ENCODE measurements at regions not wholly inside any gene's neighbourhood (a gene's known extent, or its start where the extent isn't known, plus 50 kb on each side); places are given as distances from the start of the nearest gene placed in this dataset.

DNA sequence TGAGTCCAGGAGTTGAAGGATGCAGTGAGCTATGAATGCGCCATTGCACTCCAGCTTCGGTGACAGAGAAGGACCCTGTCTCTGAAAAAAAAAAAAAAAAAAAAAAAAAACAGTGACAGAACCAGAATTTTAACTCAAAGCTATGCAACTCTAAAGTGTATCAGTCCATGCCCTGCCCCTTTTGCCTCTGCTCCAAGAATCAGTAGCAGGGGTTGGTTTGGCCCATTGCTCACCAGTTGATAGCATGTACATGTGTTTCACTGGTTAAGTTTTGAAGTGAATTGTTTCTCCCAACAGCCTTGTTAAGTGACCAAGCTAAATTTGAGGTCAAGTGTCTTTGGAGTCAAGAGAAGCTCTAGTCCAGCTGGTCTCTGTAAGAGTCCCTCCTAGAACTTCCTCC lies 245.9 kb downstream of the PLPP3 start:
- Histone ChIP-seq H3K36me3 (ENCODE audit: control insufficient read depth in 1 of 2, insufficient read depth in 2 of 2, low read length in 2 of 2) (no peaks in the 10 kb centered on the region), H3K9me3 (ENCODE audit: control insufficient read depth in 1 of 2, low read length in 2 of 2) (no peaks in the 10 kb centered on the region), H3K27ac (ENCODE audit: low read depth, low read length) (no peak overlapping the region), H3K4me3 (ENCODE audit: low read depth in 1 of 2, low read length in 2 of 2) (no peak overlapping the region), H3K4me1 (ENCODE audit: control insufficient read depth in 1 of 2, insufficient read depth in 2 of 2, low read length in 2 of 2) (no peaks in the 10 kb centered on the region), H3K27me3 (ENCODE audit: control insufficient read depth in 1 of 2, insufficient read depth in 2 of 2, low read length in 2 of 2) (no peaks in the 10 kb centered on the region), H3K9ac (ENCODE audit: low read depth in 1 of 2, low read length in 2 of 2) (no peak overlapping the region)

DNA sequence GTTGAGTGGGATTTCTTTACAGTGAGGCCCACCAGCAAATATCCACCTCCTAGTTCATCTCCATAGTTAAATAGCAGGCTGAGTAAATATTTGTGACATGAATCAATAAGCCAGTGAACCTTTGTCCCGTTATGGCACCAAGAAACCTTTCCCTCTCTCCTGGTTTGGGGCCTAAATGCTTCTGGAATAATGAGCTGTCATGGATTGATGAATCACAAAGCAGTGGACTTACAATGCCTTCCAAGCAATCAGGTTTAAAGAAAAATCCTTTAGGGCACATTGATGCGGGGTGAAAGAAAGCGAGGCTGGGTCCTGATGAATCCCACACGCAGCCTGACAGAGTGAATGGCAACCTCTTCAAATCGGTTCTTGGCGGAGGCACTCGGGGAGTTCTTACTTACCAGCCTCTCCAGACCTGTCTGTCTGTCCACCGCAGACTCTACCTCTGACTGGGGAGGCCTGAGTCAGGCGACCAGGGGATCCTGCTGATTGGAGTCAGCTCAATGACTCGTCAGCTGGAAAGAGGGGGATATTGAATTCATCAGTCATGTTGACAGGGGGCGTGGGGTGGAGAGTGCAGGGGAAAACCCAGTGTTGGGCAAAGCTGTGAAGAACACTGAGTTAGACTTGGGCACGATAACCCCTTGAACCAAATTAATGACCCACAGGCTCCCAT lies 247.3 kb downstream of the PLPP3 start:
- no peaks in the 10 kb centered on the region for H3K36me3 ChIP-seq (ENCODE audit: control insufficient read depth in 1 of 2, insufficient read depth in 2 of 2, low read length in 2 of 2)
- H3K9me3 ChIP-seq (ENCODE audit: control insufficient read depth in 1 of 2, low read length in 2 of 2), result no peaks in the 10 kb centered on the region
- no peaks in the 10 kb centered on the region for H3K27me3 ChIP-seq (ENCODE audit: control insufficient read depth in 1 of 2, insufficient read depth in 2 of 2, low read length in 2 of 2)
- no peaks in the 10 kb centered on the region for H3K4me1 ChIP-seq (ENCODE audit: control insufficient read depth in 1 of 2, insufficient read depth in 2 of 2, low read length in 2 of 2)
- H3K9ac ChIP-seq (ENCODE audit: low read depth in 1 of 2, low read length in 2 of 2), result no peak overlapping the region
- H3K4me3 ChIP-seq (ENCODE audit: low read depth in 1 of 2, low read length in 2 of 2), result no peak overlapping the region
- H3K27ac ChIP-seq (ENCODE audit: low read depth, low read length), result no peak overlapping the region

DNA sequence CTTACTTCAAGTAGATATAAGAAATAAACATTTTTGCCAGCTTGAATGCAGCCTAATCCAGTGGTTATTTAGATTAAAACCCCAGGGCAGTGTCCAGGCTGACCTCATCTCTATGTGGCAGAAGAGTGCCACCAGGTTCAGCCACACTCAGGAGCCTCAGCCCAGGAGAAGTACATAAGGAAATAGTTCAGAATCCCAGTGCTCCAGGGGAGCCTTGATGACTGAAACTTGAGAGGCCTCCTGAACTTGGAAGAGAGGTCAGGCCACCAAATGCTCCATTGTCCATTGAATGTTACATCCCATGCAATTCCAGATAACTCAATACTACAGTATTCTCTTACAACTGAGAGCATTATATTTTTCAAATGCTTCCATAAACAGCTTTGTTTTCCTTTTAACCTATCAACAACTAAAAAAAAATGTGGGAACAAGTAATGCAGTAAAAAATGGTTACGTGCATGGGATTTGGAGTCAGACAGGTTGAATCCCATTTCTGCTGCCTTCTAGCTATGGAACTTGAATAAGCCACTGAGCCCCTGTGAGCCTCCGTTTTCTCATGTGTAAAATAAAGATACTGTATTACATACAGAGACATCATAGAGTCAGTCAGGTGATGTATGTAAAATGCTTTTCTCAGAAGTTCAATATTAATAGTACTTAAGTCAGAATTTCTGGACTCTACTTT lies 248.0 kb downstream of the PLPP3 start:
- Histone ChIP-seq H3K27ac (ENCODE audit: low read depth, low read length) (no peak overlapping the region), H3K9me3 (ENCODE audit: control insufficient read depth in 1 of 2, low read length in 2 of 2) (no peaks in the 10 kb centered on the region), H3K9ac (ENCODE audit: low read depth in 1 of 2, low read length in 2 of 2) (no peak overlapping the region), H3K36me3 (ENCODE audit: control insufficient read depth in 1 of 2, insufficient read depth in 2 of 2, low read length in 2 of 2) (no peaks in the 10 kb centered on the region), H3K4me1 (ENCODE audit: control insufficient read depth in 1 of 2, insufficient read depth in 2 of 2, low read length in 2 of 2) (no peaks in the 10 kb centered on the region), H3K27me3 (ENCODE audit: control insufficient read depth in 1 of 2, insufficient read depth in 2 of 2, low read length in 2 of 2) (no peaks in the 10 kb centered on the region), H3K4me3 (ENCODE audit: low read depth in 1 of 2, low read length in 2 of 2) (no peak overlapping the region)

DNA sequence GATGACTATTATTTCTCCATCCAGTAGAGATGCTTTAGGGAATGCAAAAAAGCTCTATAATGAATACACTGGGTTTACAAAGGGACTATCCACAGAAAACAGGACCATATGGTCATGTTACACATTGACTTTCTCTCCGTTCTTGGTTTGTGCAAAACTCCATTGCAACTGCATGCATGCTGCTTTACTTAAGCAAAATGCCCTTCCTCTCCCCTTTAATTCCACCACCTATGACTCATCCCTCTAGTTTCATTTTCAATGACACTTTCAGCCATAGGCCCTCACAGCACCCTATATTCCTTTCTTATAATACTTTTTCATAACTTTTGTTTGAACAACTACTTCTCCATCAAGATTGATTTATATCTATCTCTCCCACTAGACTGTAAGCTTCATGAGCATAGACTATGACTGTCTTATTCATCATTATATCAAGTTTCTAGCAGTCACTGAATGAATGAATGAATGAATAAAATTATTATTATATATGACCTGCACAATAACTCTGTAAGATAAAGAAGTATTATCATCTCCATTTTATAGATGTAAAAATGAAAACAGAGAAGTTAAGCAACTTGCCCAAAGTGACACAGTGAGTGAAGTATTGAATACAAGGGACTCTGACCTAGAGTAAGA lies 248.9 kb downstream of the PLPP3 start:
- no peak overlapping the region for H3K9ac ChIP-seq (ENCODE audit: low read depth in 1 of 2, low read length in 2 of 2)
- H3K4me1 ChIP-seq (ENCODE audit: control insufficient read depth in 1 of 2, insufficient read depth in 2 of 2, low read length in 2 of 2), result no peaks in the 10 kb centered on the region
- no peaks in the 10 kb centered on the region for H3K9me3 ChIP-seq (ENCODE audit: control insufficient read depth in 1 of 2, low read length in 2 of 2)
- H3K36me3 ChIP-seq (ENCODE audit: control insufficient read depth in 1 of 2, insufficient read depth in 2 of 2, low read length in 2 of 2), result no peaks in the 10 kb centered on the region
- H3K27me3 ChIP-seq (ENCODE audit: control insufficient read depth in 1 of 2, insufficient read depth in 2 of 2, low read length in 2 of 2), result no peaks in the 10 kb centered on the region
- H3K4me3 ChIP-seq (ENCODE audit: low read depth in 1 of 2, low read length in 2 of 2), result no peak overlapping the region
- no peak overlapping the region for H3K27ac ChIP-seq (ENCODE audit: low read depth, low read length)

DNA sequence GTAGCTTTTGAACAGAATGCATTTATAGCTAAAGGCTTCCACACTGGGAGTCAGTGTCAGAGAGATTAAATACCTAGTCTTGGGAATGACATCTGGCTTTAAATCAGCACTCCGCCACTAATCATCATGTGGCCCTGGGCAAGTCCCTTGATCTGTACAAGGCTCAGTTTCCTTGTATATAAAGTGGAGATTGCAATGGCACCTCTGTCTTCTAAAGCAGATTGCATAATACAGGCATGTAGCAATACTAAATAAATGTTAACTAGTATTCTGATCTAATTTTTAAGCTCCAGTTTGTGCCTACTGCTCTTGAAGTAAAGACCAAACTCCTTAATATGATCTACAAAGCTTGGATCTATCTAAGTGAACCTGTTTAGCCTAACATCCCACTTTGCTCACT lies 249.4 kb downstream of the PLPP3 start:
- no peaks in the 10 kb centered on the region for H3K36me3 ChIP-seq (ENCODE audit: control insufficient read depth in 1 of 2, insufficient read depth in 2 of 2, low read length in 2 of 2)
- peaks cover 0 to 2% of the 10 kb centered on the region in 2 donors for H3K27me3 ChIP-seq (ENCODE audit: control insufficient read depth in 1 of 2, insufficient read depth in 2 of 2, low read length in 2 of 2)
- H3K9ac ChIP-seq (ENCODE audit: low read depth in 1 of 2, low read length in 2 of 2), result no peak overlapping the region
- H3K4me3 ChIP-seq (ENCODE audit: low read depth in 1 of 2, low read length in 2 of 2), result no peak overlapping the region
- no peaks in the 10 kb centered on the region for H3K9me3 ChIP-seq (ENCODE audit: control insufficient read depth in 1 of 2, low read length in 2 of 2)
- no peak overlapping the region for H3K27ac ChIP-seq (ENCODE audit: low read depth, low read length)
- H3K4me1 ChIP-seq (ENCODE audit: control insufficient read depth in 1 of 2, insufficient read depth in 2 of 2, low read length in 2 of 2), result no peaks in the 10 kb centered on the region

DNA sequence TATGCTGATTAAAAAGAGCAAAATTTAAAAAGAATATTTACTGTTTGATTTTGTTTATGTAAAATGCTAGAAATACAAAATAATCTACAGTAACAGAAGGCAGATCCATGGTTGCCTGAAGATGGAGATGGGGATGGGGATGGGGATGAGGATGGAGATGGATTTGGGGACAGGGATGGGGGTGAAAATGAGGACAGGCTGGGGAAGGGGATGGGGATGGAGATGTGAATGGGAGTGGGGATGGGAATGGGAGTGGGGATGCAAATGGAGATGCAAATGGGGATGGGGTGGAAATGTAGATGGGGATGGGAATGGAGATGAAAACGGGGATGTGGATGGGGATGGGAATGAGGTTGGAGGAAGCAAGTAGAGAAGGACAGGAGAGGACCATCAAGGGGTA lies 252.2 kb downstream of the PLPP3 start:
- Histone ChIP-seq H3K36me3 (ENCODE audit: control insufficient read depth in 1 of 2, insufficient read depth in 2 of 2, low read length in 2 of 2) (no peaks in the 10 kb centered on the region), H3K9me3 (ENCODE audit: control insufficient read depth in 1 of 2, low read length in 2 of 2) (no peaks in the 10 kb centered on the region), H3K9ac (ENCODE audit: low read depth in 1 of 2, low read length in 2 of 2) (no peak overlapping the region), H3K27ac (ENCODE audit: low read depth, low read length) (no peak overlapping the region), H3K27me3 (ENCODE audit: control insufficient read depth in 1 of 2, insufficient read depth in 2 of 2, low read length in 2 of 2) (peaks cover 0 to 2% of the 10 kb centered on the region in 2 donors), H3K4me3 (ENCODE audit: low read depth in 1 of 2, low read length in 2 of 2) (no peak overlapping the region), H3K4me1 (ENCODE audit: control insufficient read depth in 1 of 2, insufficient read depth in 2 of 2, low read length in 2 of 2) (no peaks in the 10 kb centered on the region)

DNA sequence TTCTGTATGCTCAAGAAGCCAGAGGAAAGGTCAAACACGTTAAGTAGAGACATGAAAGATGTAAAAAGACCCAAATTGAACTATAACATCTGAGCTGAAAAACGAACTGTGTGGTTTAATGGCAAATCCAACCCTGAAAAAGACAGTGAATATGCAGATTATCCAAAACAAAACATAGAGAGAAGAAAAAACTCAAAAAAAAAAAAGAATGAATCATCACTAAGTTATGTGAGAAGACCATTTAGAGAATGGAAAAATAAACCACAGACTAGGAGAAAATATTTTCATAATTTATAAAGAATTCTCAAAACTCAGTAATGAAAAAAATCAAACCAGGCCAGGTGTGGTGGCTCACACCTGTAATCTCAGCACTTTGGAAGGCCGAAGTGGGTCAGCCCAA lies 253.3 kb downstream of the PLPP3 start:
- H3K36me3 ChIP-seq (ENCODE audit: control insufficient read depth in 1 of 2, insufficient read depth in 2 of 2, low read length in 2 of 2), result no peaks in the 10 kb centered on the region
- H3K27me3 ChIP-seq (ENCODE audit: control insufficient read depth in 1 of 2, insufficient read depth in 2 of 2, low read length in 2 of 2), result peaks cover 0 to 2% of the 10 kb centered on the region in 2 donors

DNA sequence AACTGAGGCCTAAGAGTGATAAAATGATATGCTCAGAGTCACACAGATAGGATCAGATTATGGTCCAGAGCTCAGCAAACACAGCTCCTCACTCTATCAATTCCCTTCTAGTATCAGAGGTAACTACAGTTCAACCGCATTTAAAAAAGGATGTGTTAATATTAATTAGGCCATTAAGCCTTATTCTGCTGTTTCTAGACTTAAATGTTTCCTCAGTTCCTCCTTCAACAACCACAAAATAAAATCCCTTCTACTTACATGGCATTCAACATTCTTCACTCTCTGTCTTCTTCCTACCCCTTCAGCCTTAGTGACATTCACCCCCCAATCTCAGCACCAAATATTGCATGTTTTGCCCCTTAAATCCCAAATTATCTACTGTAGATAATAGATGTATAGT lies 254.9 kb downstream of the PLPP3 start:
- Histone ChIP-seq H3K36me3 (ENCODE audit: control insufficient read depth in 1 of 2, insufficient read depth in 2 of 2, low read length in 2 of 2) (no peaks in the 10 kb centered on the region), H3K27me3 (ENCODE audit: control insufficient read depth in 1 of 2, insufficient read depth in 2 of 2, low read length in 2 of 2) (peaks cover 0 to 2% of the 10 kb centered on the region in 2 donors), H3K9ac (ENCODE audit: low read depth in 1 of 2, low read length in 2 of 2) (no peak overlapping the region), H3K27ac (ENCODE audit: low read depth, low read length) (no peak overlapping the region), H3K4me3 (ENCODE audit: low read depth in 1 of 2, low read length in 2 of 2) (no peak overlapping the region), H3K4me1 (ENCODE audit: control insufficient read depth in 1 of 2, insufficient read depth in 2 of 2, low read length in 2 of 2) (no peaks in the 10 kb centered on the region), H3K9me3 (ENCODE audit: control insufficient read depth in 1 of 2, low read length in 2 of 2) (no peaks in the 10 kb centered on the region)

More for the DNA sequence above, 253.3 kb downstream of the PLPP3 start:
- H3K4me3 ChIP-seq (ENCODE audit: low read depth in 1 of 2, low read length in 2 of 2), result no peak overlapping the region
- no peaks in the 10 kb centered on the region for H3K4me1 ChIP-seq (ENCODE audit: control insufficient read depth in 1 of 2, insufficient read depth in 2 of 2, low read length in 2 of 2)
- no peak overlapping the region for H3K9ac ChIP-seq (ENCODE audit: low read depth in 1 of 2, low read length in 2 of 2)
- H3K27ac ChIP-seq (ENCODE audit: low read depth, low read length), result no peak overlapping the region
- H3K9me3 ChIP-seq (ENCODE audit: control insufficient read depth in 1 of 2, low read length in 2 of 2), result no peaks in the 10 kb centered on the region

DNA sequence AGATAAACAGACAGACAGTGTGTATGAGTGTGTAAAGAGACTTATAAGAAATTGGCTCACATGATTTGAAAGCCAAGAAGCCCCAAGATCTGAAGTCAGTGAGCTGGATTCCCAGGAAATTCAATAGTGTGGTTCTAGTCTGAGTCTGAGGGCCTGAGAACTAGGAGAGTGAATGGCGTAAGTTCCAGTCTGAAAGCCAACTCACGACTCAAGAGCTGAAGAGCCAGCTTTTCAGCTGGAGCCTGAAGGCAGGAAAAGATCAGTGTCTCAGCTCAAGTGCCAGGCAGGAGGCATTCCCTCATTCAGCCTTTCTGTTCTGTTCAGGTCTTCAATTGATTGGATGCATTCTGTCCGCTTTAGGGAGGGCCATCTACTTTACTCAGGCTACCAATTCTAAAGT lies 257.2 kb downstream of the PLPP3 start:
- H3K27ac ChIP-seq (ENCODE audit: low read depth, low read length), result no peak overlapping the region

DNA sequence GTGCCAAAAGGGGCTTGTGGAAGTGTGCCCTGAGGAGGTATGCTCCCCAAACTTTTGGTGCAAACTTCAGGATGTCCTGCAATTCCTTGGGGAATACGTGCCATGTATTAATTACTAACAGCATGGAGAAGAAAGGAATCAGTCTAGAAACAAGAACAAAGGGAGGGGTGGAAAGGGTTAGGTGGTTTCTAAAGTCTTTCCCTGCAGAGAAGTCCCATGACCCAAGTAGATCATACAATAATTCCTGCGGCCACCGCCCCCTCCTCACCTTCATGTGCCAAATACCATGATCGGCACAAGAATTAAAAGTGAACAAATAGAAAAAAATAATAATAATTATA lies 258.2 kb downstream of the PLPP3 start:
- Histone ChIP-seq H3K27ac (ENCODE audit: low read depth, low read length) (no peak overlapping the region), H3K4me3 (ENCODE audit: low read depth in 1 of 2, low read length in 2 of 2) (no peak overlapping the region)

More for the DNA sequence above, 257.2 kb downstream of the PLPP3 start:
- H3K36me3 ChIP-seq (ENCODE audit: control insufficient read depth in 1 of 2, insufficient read depth in 2 of 2, low read length in 2 of 2), result no peaks in the 10 kb centered on the region
- no peaks in the 10 kb centered on the region for H3K9me3 ChIP-seq (ENCODE audit: control insufficient read depth in 1 of 2, low read length in 2 of 2)
- H3K9ac ChIP-seq (ENCODE audit: low read depth in 1 of 2, low read length in 2 of 2), result no peak overlapping the region
- peaks cover 0 to 2% of the 10 kb centered on the region in 2 donors for H3K27me3 ChIP-seq (ENCODE audit: control insufficient read depth in 1 of 2, insufficient read depth in 2 of 2, low read length in 2 of 2)
- no peaks in the 10 kb centered on the region for H3K4me1 ChIP-seq (ENCODE audit: control insufficient read depth in 1 of 2, insufficient read depth in 2 of 2, low read length in 2 of 2)
- H3K4me3 ChIP-seq (ENCODE audit: low read depth in 1 of 2, low read length in 2 of 2), result no peak overlapping the region

More for the DNA sequence above, 258.2 kb downstream of the PLPP3 start:
- Histone ChIP-seq H3K36me3 (ENCODE audit: control insufficient read depth in 1 of 2, insufficient read depth in 2 of 2, low read length in 2 of 2) (no peaks in the 10 kb centered on the region), H3K27me3 (ENCODE audit: control insufficient read depth in 1 of 2, insufficient read depth in 2 of 2, low read length in 2 of 2) (peaks cover 0 to 2% of the 10 kb centered on the region in 2 donors), H3K9ac (ENCODE audit: low read depth in 1 of 2, low read length in 2 of 2) (no peak overlapping the region), H3K4me1 (ENCODE audit: control insufficient read depth in 1 of 2, insufficient read depth in 2 of 2, low read length in 2 of 2) (no peaks in the 10 kb centered on the region), H3K9me3 (ENCODE audit: control insufficient read depth in 1 of 2, low read length in 2 of 2) (no peaks in the 10 kb centered on the region)
